GM23338 (cell line): ENCODE measurements at regions not wholly inside any gene's neighbourhood (a gene's known extent, or its start where the extent isn't known, plus 50 kb on each side); places are given as distances from the start of the nearest gene placed in this dataset.

Source experiments
- ETS1 ChIP-seq: IDR thresholded peaks from 2 replicates; pipeline ENCODE4 v1.6.1; 2016; ENCODE audit warnings: antibody characterized with exemption
- EZH2 ChIP-seq: fragments of 200-600 bp; sonication (generic); IDR thresholded peaks from one replicate; pipeline ENCODE4 v1.8.0; 2017; ENCODE audit warnings: antibody characterized with exemption, mild to moderate bottlenecking, low read depth; ENCODE audit not compliant: unreplicated experiment
- EZH2phosphoT487 ChIP-seq: fragments of 200-600 bp; sonication (generic); IDR thresholded peaks from one replicate; pipeline ENCODE4 v1.8.1; 2018; ENCODE audit warnings: antibody characterized with exemption; ENCODE audit not compliant: unreplicated experiment
- POLR2AphosphoS5 ChIP-seq: IDR thresholded peaks from 2 replicates; pipeline ENCODE4 v1.6.1; 2016; ENCODE audit warnings: antibody characterized with exemption, low read depth
- REST ChIP-seq: IDR thresholded peaks from one replicate; pipeline ENCODE4 v1.6.1; 2018; ENCODE audit warnings: antibody characterized with exemption; ENCODE audit not compliant: unreplicated experiment
- ZNF331 ChIP-seq: fragments of 250-450 bp; sonication (Bioruptor Pico); IDR thresholded peaks from 2 replicates; pipeline ENCODE4 v1.5.0; 2020; ENCODE audit warnings: low read depth, mild to moderate bottlenecking, moderate library complexity
- TF ChIP-seq, protein P1 (sequence below), 2 experiments: fragments of 200-600 bp in 1 of 2; sonication (generic) in 1 of 2; conservative IDR thresholded peaks; 2 replicates each; pipeline versions ENCODE4 v1.5.1 to v1.6.1; 2016 to 2017; ENCODE audit warnings: antibody characterized with exemption in 2 of 2, low read depth in 2 of 2, mild to moderate bottlenecking in 2 of 2, moderate library complexity in 1 of 2
- TF ChIP-seq, protein P2 (sequence below): fragments of 250-450 bp; sonication (Bioruptor Pico); IDR thresholded peaks from 2 replicates; pipeline ENCODE4 v1.5.0; 2020; ENCODE audit warnings: mild to moderate bottlenecking, moderate library complexity

DNA sequence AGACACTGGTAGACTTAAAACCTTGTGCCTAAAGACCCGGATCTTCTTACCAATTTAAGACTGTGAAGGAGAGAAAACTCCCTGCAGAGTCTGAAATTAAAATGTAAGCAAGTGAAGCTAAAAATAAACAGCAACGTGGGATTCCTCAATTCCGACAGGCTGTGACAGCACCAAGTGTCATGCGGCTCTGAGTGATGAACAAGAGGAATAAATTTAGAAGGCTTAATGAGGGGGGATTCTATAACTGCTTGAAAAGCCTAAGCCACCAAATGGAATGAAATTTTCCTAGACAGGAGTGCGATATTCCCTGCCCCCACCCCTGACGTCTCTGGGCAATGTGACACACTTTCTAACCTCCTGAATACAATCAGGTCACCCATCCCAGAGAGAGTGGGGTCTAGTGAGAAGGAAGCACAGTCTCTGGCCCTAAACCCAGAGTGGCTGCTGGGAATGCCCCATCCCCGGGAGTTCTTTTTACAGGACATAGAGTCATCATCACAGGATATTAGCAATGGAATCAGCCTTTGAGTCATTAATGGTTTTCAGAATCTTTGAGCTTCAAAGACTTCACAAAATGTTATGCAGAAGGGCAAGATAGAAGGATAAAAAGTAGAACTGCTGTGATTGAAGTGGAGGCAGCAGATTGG is 114.3 kb downstream of the EDEM1 start:
- TF ChIP-seq, protein P1, sequence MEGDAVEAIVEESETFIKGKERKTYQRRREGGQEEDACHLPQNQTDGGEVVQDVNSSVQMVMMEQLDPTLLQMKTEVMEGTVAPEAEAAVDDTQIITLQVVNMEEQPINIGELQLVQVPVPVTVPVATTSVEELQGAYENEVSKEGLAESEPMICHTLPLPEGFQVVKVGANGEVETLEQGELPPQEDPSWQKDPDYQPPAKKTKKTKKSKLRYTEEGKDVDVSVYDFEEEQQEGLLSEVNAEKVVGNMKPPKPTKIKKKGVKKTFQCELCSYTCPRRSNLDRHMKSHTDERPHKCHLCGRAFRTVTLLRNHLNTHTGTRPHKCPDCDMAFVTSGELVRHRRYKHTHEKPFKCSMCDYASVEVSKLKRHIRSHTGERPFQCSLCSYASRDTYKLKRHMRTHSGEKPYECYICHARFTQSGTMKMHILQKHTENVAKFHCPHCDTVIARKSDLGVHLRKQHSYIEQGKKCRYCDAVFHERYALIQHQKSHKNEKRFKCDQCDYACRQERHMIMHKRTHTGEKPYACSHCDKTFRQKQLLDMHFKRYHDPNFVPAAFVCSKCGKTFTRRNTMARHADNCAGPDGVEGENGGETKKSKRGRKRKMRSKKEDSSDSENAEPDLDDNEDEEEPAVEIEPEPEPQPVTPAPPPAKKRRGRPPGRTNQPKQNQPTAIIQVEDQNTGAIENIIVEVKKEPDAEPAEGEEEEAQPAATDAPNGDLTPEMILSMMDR (conservative IDR thresholded peaks at IDR 0.05; ENCODE audit: low read depth in 2 of 2): no peak
- TF ChIP-seq POLR2AphosphoS5: no peak
- TF ChIP-seq, protein P2, sequence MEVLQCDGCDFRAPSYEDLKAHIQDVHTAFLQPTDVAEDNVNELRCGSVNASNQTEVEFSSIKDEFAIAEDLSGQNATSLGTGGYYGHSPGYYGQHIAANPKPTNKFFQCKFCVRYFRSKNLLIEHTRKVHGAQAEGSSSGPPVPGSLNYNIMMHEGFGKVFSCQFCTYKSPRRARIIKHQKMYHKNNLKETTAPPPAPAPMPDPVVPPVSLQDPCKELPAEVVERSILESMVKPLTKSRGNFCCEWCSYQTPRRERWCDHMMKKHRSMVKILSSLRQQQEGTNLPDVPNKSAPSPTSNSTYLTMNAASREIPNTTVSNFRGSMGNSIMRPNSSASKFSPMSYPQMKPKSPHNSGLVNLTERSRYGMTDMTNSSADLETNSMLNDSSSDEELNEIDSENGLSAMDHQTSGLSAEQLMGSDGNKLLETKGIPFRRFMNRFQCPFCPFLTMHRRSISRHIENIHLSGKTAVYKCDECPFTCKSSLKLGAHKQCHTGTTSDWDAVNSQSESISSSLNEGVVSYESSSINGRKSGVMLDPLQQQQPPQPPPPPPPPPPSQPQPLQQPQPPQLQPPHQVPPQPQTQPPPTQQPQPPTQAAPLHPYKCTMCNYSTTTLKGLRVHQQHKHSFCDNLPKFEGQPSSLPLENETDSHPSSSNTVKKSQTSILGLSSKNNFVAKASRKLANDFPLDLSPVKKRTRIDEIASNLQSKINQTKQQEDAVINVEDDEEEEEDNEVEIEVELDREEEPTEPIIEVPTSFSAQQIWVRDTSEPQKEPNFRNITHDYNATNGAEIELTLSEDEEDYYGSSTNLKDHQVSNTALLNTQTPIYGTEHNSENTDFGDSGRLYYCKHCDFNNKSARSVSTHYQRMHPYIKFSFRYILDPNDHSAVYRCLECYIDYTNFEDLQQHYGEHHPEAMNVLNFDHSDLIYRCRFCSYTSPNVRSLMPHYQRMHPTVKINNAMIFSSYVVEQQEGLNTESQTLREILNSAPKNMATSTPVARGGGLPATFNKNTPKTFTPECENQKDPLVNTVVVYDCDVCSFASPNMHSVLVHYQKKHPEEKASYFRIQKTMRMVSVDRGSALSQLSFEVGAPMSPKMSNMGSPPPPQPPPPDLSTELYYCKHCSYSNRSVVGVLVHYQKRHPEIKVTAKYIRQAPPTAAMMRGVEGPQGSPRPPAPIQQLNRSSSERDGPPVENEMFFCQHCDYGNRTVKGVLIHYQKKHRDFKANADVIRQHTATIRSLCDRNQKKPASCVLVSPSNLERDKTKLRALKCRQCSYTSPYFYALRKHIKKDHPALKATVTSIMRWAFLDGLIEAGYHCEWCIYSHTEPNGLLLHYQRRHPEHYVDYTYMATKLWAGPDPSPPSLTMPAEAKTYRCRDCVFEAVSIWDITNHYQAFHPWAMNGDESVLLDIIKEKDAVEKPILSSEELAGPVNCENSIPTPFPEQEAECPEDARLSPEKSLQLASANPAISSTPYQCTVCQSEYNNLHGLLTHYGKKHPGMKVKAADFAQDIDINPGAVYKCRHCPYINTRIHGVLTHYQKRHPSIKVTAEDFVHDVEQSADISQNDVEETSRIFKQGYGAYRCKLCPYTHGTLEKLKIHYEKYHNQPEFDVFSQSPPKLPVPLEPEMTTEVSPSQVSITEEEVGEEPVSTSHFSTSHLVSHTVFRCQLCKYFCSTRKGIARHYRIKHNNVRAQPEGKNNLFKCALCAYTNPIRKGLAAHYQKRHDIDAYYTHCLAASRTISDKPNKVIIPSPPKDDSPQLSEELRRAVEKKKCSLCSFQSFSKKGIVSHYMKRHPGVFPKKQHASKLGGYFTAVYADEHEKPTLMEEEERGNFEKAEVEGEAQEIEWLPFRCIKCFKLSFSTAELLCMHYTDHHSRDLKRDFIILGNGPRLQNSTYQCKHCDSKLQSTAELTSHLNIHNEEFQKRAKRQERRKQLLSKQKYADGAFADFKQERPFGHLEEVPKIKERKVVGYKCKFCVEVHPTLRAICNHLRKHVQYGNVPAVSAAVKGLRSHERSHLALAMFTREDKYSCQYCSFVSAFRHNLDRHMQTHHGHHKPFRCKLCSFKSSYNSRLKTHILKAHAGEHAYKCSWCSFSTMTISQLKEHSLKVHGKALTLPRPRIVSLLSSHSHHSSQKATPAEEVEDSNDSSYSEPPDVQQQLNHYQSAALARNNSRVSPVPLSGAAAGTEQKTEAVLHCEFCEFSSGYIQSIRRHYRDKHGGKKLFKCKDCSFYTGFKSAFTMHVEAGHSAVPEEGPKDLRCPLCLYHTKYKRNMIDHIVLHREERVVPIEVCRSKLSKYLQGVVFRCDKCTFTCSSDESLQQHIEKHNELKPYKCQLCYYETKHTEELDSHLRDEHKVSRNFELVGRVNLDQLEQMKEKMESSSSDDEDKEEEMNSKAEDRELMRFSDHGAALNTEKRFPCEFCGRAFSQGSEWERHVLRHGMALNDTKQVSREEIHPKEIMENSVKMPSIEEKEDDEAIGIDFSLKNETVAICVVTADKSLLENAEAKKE (CRISPR knock-in tag): no peak
- no peak for TF ChIP-seq EZH2phosphoT487
- no peak for TF ChIP-seq EZH2
- TF ChIP-seq REST: no peak
- no peak for TF ChIP-seq ETS1
- no peak for TF ChIP-seq ZNF331
